CD4-positive, alpha-beta memory T cell (primary cell): ENCODE measurements at regions not wholly inside any gene's neighbourhood (a gene's known extent, or its start where the extent isn't known, plus 50 kb on each side); places are given as distances from the start of the nearest gene placed in this dataset.

ENCODE experiments used
- CTCF ChIA-PET: fragments of 350-600 bp; sonication (Branson Sonifier 250); formaldehyde crosslinking; loops from one replicate; lab custom pipeline; 2021; ENCODE audit warnings: inconsistent platforms; ENCODE audit not compliant: partially characterized antibody; lab: Charles Lee
- POLR2A ChIA-PET: fragments of 350-600 bp; sonication (Branson Sonifier 250); formaldehyde crosslinking; loops from one replicate; lab custom pipeline; 2021; ENCODE audit not compliant: partially characterized antibody; lab: Charles Lee
- DNase-seq, 5 donors: peaks; one replicate each; pipeline versions ENCODE4 v3.0.0 to v3.0.0-alpha.2; 2020 to 2022; ENCODE audit warnings: mixed read lengths in 1 of 5
- H3K27ac ChIP-seq: one replicate; pipeline ENCODE4 v1.7.0; 2013; ENCODE audit warnings: low read depth, low read length
- H3K27me3 ChIP-seq: 2 replicates; pipeline ENCODE4 v1.7.0; 2013; ENCODE audit warnings: mild to moderate bottlenecking, low read length, moderate library complexity; ENCODE audit not compliant: insufficient read depth
- H3K36me3 ChIP-seq: 2 replicates; pipeline ENCODE4 v1.7.0; 2013; ENCODE audit warnings: mild to moderate bottlenecking, low read length, moderate library complexity; ENCODE audit not compliant: insufficient read depth
- H3K4me1 ChIP-seq: 2 replicates; pipeline ENCODE4 v1.7.0; 2013; ENCODE audit warnings: mild to moderate bottlenecking, low read length, moderate library complexity; ENCODE audit not compliant: insufficient read depth
- H3K4me3 ChIP-seq, 2 donors: one replicate each; pipeline ENCODE4 v1.7.0; 2013; ENCODE audit warnings: low read length in 2 of 2, mild to moderate bottlenecking in 1 of 2
- H3K9me3 ChIP-seq, 2 donors: one replicate each; pipeline ENCODE4 v1.7.0; 2013; ENCODE audit warnings: low read length in 2 of 2, control low read depth in 1 of 2; ENCODE audit not compliant: control insufficient read depth in 1 of 2
- H3K27ac Mint-ChIP-seq, 7 donors: one replicate each; pipeline ENCODE4 v1.8.0; 2020 to 2021; ENCODE audit warnings: mixed read lengths in 7 of 7, mild to moderate bottlenecking in 6 of 7, inconsistent platforms in 3 of 7, moderate library complexity in 3 of 7
- H3K27me3 Mint-ChIP-seq, 2 donors: one replicate each; pipeline ENCODE4 v1.8.0; 2020 to 2021; ENCODE audit warnings: mixed read lengths in 2 of 2
- H3K36me3 Mint-ChIP-seq, 2 donors: one replicate each; pipeline ENCODE4 v1.8.0; 2020 to 2021; ENCODE audit warnings: mixed read lengths in 2 of 2, inconsistent platforms in 1 of 2, mild to moderate bottlenecking in 1 of 2
- H3K4me1 Mint-ChIP-seq, 4 donors: one replicate each; pipeline ENCODE4 v1.8.0; 2020 to 2021; ENCODE audit warnings: mixed read lengths in 4 of 4, mild to moderate bottlenecking in 1 of 4
- H3K4me3 Mint-ChIP-seq, 8 donors: one replicate each; pipeline ENCODE4 v1.8.0; 2020 to 2021; ENCODE audit warnings: mixed read lengths in 8 of 8, mild to moderate bottlenecking in 7 of 8, moderate library complexity in 6 of 8, inconsistent platforms in 3 of 8
- H3K9me3 Mint-ChIP-seq, 8 donors: one replicate each; pipeline ENCODE4 v1.8.0; 2020 to 2021; ENCODE audit warnings: mixed read lengths in 8 of 8, mild to moderate bottlenecking in 5 of 8, inconsistent platforms in 3 of 8, moderate library complexity in 1 of 8
- intact Hi-C: fragments of 100-400 bp; cut with micrococcal nuclease; formaldehyde crosslinking; loops from one replicate; pipeline ENCODE4 v1.15.1; 2023

GRCh38 chr13:106355866-106356265, 179.6 kb downstream of the EFNB2 start:
- Histone ChIP-seq H3K27me3 (no peaks in the 10 kb centered on the region), H3K27ac (no peak overlapping the region), H3K9me3 (no peaks in the 10 kb centered on the region), H3K4me1 (no peaks in the 10 kb centered on the region), H3K4me3 (no peak overlapping the region), H3K36me3 (no peaks in the 10 kb centered on the region)
- no peak overlapping the region for H3K4me3 Mint-ChIP-seq
- ChIA-PET CTCF (no interaction called here), POLR2A (no interaction called here)
- H3K27ac Mint-ChIP-seq, result no peak overlapping the region
- intact Hi-C loops, result no loop called here
- H3K27me3 Mint-ChIP-seq, result peaks cover 1 to 12% of the 10 kb centered on the region in 2 donors
- H3K4me1 Mint-ChIP-seq, result no peaks in the 10 kb centered on the region
- no peak for DNase-seq
- no peaks in the 10 kb centered on the region for H3K36me3 Mint-ChIP-seq
- H3K9me3 Mint-ChIP-seq, result peaks cover 0 to 4% (median 0%) of the 10 kb centered on the region in 8 donors

DNA sequence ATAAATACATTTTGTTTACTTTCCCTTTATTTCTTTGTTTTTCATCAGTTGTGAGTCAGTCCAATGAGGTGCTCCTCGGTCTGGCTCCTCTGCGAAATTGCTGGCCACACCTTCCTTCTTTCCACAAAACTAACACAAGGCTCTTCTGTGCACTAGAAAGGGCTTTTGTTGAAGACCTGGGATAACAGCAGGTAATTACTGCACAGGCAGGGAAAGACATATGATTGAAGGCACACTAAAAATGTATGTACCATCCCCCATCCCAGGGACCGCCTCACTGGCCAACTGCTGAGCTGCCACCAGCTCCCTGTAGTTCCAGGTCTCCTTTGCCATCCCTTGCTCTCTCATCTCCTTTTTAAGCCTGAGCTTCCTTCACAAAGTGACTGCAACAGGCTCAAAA, 180.5 kb downstream of the EFNB2 start:
- no peak overlapping the region for H3K27ac Mint-ChIP-seq
- POLR2A ChIA-PET, result no interaction called here
- H3K36me3 Mint-ChIP-seq, result no peaks in the 10 kb centered on the region
- H3K9me3 Mint-ChIP-seq, result no peaks in the 10 kb centered on the region
- H3K4me1 ChIP-seq, result no peaks in the 10 kb centered on the region
- no peak for DNase-seq
- intact Hi-C loops, result no loop called here
- H3K9me3 ChIP-seq, result no peaks in the 10 kb centered on the region
- no peak overlapping the region for H3K27ac ChIP-seq
- H3K4me3 ChIP-seq, result no peak overlapping the region
- H3K4me3 Mint-ChIP-seq, result no peak overlapping the region
- no peaks in the 10 kb centered on the region for H3K4me1 Mint-ChIP-seq
- CTCF ChIA-PET, result no interaction called here
- H3K27me3 Mint-ChIP-seq, result peaks cover 3 to 14% of the 10 kb centered on the region in 2 donors
- H3K36me3 ChIP-seq, result no peaks in the 10 kb centered on the region
- H3K27me3 ChIP-seq, result no peaks in the 10 kb centered on the region

- peaks cover 9 to 20% of the 10 kb centered on the region in 2 donors for H3K27me3 Mint-ChIP-seq
- H3K27ac ChIP-seq, result no peak overlapping the region
- no peaks in the 10 kb centered on the region for H3K4me1 Mint-ChIP-seq
- no peaks in the 10 kb centered on the region for H3K9me3 Mint-ChIP-seq
- H3K36me3 ChIP-seq, result no peaks in the 10 kb centered on the region
- no peak overlapping the region for H3K27ac Mint-ChIP-seq
- H3K36me3 Mint-ChIP-seq, result no peaks in the 10 kb centered on the region
- no peak for DNase-seq
- no peaks in the 10 kb centered on the region for H3K9me3 ChIP-seq
- no peaks in the 10 kb centered on the region for H3K27me3 ChIP-seq
- ChIA-PET POLR2A (no interaction called here), CTCF (no interaction called here)
- no peak overlapping the region for H3K4me3 Mint-ChIP-seq
- H3K4me1 ChIP-seq, result no peaks in the 10 kb centered on the region
- intact Hi-C loops, result no loop called here
- no peak overlapping the region for H3K4me3 ChIP-seq
Measured at GRCh38 chr13:106352850-106353249, 182.6 kb downstream of the EFNB2 start.

DNA sequence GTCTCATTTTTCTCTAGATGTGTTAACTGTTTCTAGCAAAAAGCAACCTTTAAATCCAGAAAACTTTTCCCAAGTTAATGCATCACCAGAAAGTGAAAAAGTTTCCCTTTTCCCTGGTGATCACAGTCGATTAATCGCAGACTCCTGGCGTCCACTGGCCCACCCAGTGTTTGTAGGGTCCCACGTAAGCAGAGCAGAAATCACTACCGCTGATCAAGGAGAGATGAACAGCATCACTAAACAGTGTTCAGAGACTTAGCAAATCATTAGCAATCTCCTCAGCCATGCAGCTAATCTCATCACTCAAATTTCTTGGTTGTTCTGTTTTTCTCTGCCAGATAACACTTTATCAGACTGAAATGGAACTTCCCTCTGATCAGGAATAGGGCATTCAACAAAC, 184.2 kb downstream of the EFNB2 start:
- ChIA-PET CTCF (no interaction called here), POLR2A (no interaction called here)
- no peaks in the 10 kb centered on the region for H3K36me3 Mint-ChIP-seq
- no peaks in the 10 kb centered on the region for H3K4me1 Mint-ChIP-seq
- no peak overlapping the region for H3K4me3 Mint-ChIP-seq
- no peaks in the 10 kb centered on the region for H3K9me3 Mint-ChIP-seq
- no peak overlapping the region for H3K27ac Mint-ChIP-seq
- H3K27me3 Mint-ChIP-seq, result peaks cover 9 to 18% of the 10 kb centered on the region in 2 donors
- Histone ChIP-seq H3K27me3 (no peaks in the 10 kb centered on the region), H3K4me1 (no peaks in the 10 kb centered on the region), H3K36me3 (no peaks in the 10 kb centered on the region), H3K9me3 (no peaks in the 10 kb centered on the region), H3K27ac (no peak overlapping the region), H3K4me3 (no peak overlapping the region)
- no peak for DNase-seq
- intact Hi-C loops, result no loop called here

DNA sequence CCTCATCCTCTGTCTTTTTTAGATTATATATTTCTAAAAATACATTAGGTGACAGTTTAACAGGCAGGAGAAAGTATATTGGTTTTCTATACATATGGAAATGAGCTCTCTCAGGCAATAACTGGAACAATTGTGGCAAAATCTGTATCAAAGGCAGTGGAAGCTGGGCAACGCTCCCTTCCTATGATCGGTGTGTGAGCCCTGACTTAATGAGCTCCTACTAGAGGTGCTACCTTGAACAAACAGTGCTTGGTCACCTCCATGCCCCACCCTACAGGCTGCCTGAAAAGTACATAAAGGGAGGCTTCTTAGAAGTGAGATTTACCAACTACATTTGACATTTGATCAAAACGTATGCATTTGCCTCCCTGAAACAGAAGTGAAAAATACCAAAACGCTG, 185.3 kb downstream of the EFNB2 start:
- no peak overlapping the region for H3K27ac Mint-ChIP-seq
- DNase-seq, result no peak
- no peak overlapping the region for H3K4me3 Mint-ChIP-seq
- POLR2A ChIA-PET, result no interaction called here
- no peaks in the 10 kb centered on the region for H3K36me3 Mint-ChIP-seq
- H3K4me1 Mint-ChIP-seq, result no peaks in the 10 kb centered on the region
- Histone ChIP-seq H3K9me3 (no peaks in the 10 kb centered on the region), H3K27ac (no peak overlapping the region), H3K4me3 (no peak overlapping the region), H3K27me3 (no peaks in the 10 kb centered on the region), H3K36me3 (no peaks in the 10 kb centered on the region), H3K4me1 (no peaks in the 10 kb centered on the region)
- no peaks in the 10 kb centered on the region for H3K9me3 Mint-ChIP-seq
- CTCF ChIA-PET, result no interaction called here
- intact Hi-C loops, result no loop called here
- peaks cover 9 to 18% of the 10 kb centered on the region in 2 donors for H3K27me3 Mint-ChIP-seq

- Mint-ChIP-seq H3K36me3 (no peaks in the 10 kb centered on the region), H3K9me3 (no peaks in the 10 kb centered on the region), H3K27me3 (peaks cover 9 to 18% of the 10 kb centered on the region in 2 donors), H3K4me3 (no peak overlapping the region), H3K4me1 (no peaks in the 10 kb centered on the region), H3K27ac (no peak overlapping the region)
- DNase-seq, result no peak
- POLR2A ChIA-PET, result no interaction called here
- Histone ChIP-seq H3K27me3 (no peaks in the 10 kb centered on the region), H3K27ac (no peak overlapping the region), H3K4me3 (no peak overlapping the region), H3K4me1 (no peaks in the 10 kb centered on the region), H3K36me3 (no peaks in the 10 kb centered on the region), H3K9me3 (no peaks in the 10 kb centered on the region)
- CTCF ChIA-PET, result no interaction called here
- intact Hi-C loops, result no loop called here
Measured at GRCh38 chr13:106349080-106349931, 186.2 kb downstream of the EFNB2 start.

GRCh38 chr13:106348075-106348840, 187.2 kb downstream of the EFNB2 start:
- POLR2A ChIA-PET, result no interaction called here
- Histone ChIP-seq H3K36me3 (no peaks in the 10 kb centered on the region), H3K4me1 (no peaks in the 10 kb centered on the region), H3K4me3 (no peak overlapping the region), H3K27ac (no peak overlapping the region), H3K27me3 (no peaks in the 10 kb centered on the region), H3K9me3 (no peaks in the 10 kb centered on the region)
- no peaks in the 10 kb centered on the region for H3K4me1 Mint-ChIP-seq
- no peaks in the 10 kb centered on the region for H3K9me3 Mint-ChIP-seq
- CTCF ChIA-PET, result no interaction called here
- H3K27ac Mint-ChIP-seq, result no peak overlapping the region
- peaks cover 9 to 16% of the 10 kb centered on the region in 2 donors for H3K27me3 Mint-ChIP-seq
- H3K4me3 Mint-ChIP-seq, result no peak overlapping the region
- intact Hi-C loops, result no loop called here
- no peak for DNase-seq
- no peaks in the 10 kb centered on the region for H3K36me3 Mint-ChIP-seq
